ENCODE measurements at regions not wholly inside any gene's neighbourhood (a gene's known extent, or its start where the extent isn't known, plus 50 kb on each side); places are given as distances from the start of the nearest gene placed in this dataset.

GRCh38 chr6:67073938-67074337 is 1366.9 kb upstream of the EYS start:
- H2BK5ac ChIP-seq (ENCODE audit: low read depth, low read length), result no peak overlapping the region
- no peaks in the 10 kb centered on the region for H3K27me3 ChIP-seq (replicated peaks in 1 of 4; ENCODE audit: control insufficient read depth in 3 of 4, extremely low read depth in 1 of 4, insufficient read depth in 3 of 4, low read length in 3 of 4)
- H4K5ac ChIP-seq (ENCODE audit: insufficient read length, low read depth, low read length), result no peak overlapping the region
- H2BK12ac ChIP-seq (ENCODE audit: low read depth, low read length), result no peak overlapping the region
- no peak overlapping the region for H3K4me3 ChIP-seq (ENCODE audit: extremely low read depth in 1 of 4, insufficient read depth in 2 of 4, low read depth in 3 of 4, low read length in 4 of 4)
- no peak overlapping the region for H4K91ac ChIP-seq (replicated peaks; ENCODE audit: insufficient read length, low read length)
- DNase-seq (ENCODE audit: low read depth in 1 of 2, low spot score in 2 of 2) (no peak), FAIRE-seq (no peak)
- H3K23ac ChIP-seq (ENCODE audit: insufficient read length), result no peak overlapping the region
- no peak overlapping the region for H3K14ac ChIP-seq (ENCODE audit: insufficient read length)
- H4K8ac ChIP-seq (ENCODE audit: extremely low read depth, insufficient read depth, low read length), result no peak overlapping the region
- no peak overlapping the region for H2AFZ ChIP-seq (ENCODE audit: low read length)
- no peak overlapping the region for H2AK5ac ChIP-seq (ENCODE audit: low read depth, low read length)
- H3K4me2 ChIP-seq (ENCODE audit: insufficient read depth in 1 of 2, low read depth in 2 of 2, low read length in 2 of 2), result no peak overlapping the region
- no peak overlapping the region for H3K9ac ChIP-seq (replicated peaks in 1 of 4; ENCODE audit: extremely low read depth in 1 of 4, low read depth in 3 of 4, low read length in 3 of 4)
- CTCF ChIA-PET (ENCODE audit: partially characterized antibody), result no interaction called here
- no peak overlapping the region for H3K4ac ChIP-seq (replicated peaks; ENCODE audit: insufficient read length, low read depth, low read length)
- POLR2A ChIA-PET (ENCODE audit: partially characterized antibody), result no interaction called here
- H3K27ac ChIP-seq (ENCODE audit: low read depth, low read length), result no peak overlapping the region
- H2BK120ac ChIP-seq (replicated peaks; ENCODE audit: low read depth, low read length), result no peak overlapping the region
- no peak overlapping the region for H2BK15ac ChIP-seq (ENCODE audit: low read length)
- no peaks in the 10 kb centered on the region for H4K20me1 ChIP-seq (replicated peaks in 1 of 2; ENCODE audit: control insufficient read depth in 1 of 2, insufficient read depth in 2 of 2, low read length in 2 of 2)
- no peaks in the 10 kb centered on the region for H3K23me2 ChIP-seq (ENCODE audit: low read depth, low read length)
- H3K9me3 ChIP-seq (ENCODE audit: insufficient read depth in 2 of 2, low read depth in 1 of 2, low read length in 1 of 2), result no peaks in the 10 kb centered on the region
- no peaks in the 10 kb centered on the region for H3K79me2 ChIP-seq (ENCODE audit: control insufficient read depth in 1 of 2, insufficient read depth in 2 of 2, low read length in 2 of 2)
- 79% methylated on average over 3 of the region's 3 CpGs; no CpG with 5 or more reads in 1 of the 2 experiments for WGBS, 2 experiments (ENCODE audit: extremely low coverage in 1 of 2, insufficient coverage in 1 of 2, insufficient read length in 1 of 2, insufficient replicate concordance in 2 of 2, low coverage in 1 of 2, low lambda C conversion rate in 2 of 2, missing lambda C conversion rate in 1 of 2)
- H3K36me3 ChIP-seq (ENCODE audit: control insufficient read depth in 2 of 4, insufficient read depth in 4 of 4, low read length in 3 of 4), result no peaks in the 10 kb centered on the region
- H3K4me1 ChIP-seq (replicated peaks in 1 of 4; ENCODE audit: control insufficient read depth in 3 of 4, insufficient read depth in 4 of 4, low read length in 3 of 4), result no peaks in the 10 kb centered on the region
- no peak overlapping the region for H3K18ac ChIP-seq (ENCODE audit: extremely low read depth, low read length)
- no peak overlapping the region for H3K56ac ChIP-seq (replicated peaks; ENCODE audit: insufficient read length, low read depth, low read length)
- TF ChIP-seq TBP (IDR thresholded peaks at IDR 0.05; ENCODE audit: low read depth, low read length) (no peak), KDM5A (IDR thresholded peaks at IDR 0.05; ENCODE audit: low read length) (no peak), PHF8 (conservative IDR thresholded peaks at IDR 0.05; ENCODE audit: low read depth, low read length) (no peak), CBX5 (IDR thresholded peaks at IDR 0.05; ENCODE audit: low read depth, low read length) (no peak), ATF2 (IDR thresholded peaks at IDR 0.05; ENCODE audit: low read length) (no peak), GTF2F1 (IDR thresholded peaks at IDR 0.05; ENCODE audit: borderline replicate concordance, low read depth, low read length) (no peak), NRF1 (IDR thresholded peaks at IDR 0.05; ENCODE audit: low read depth, low read length) (no peak), HDAC2 (IDR thresholded peaks at IDR 0.05; ENCODE audit: borderline replicate concordance in 1 of 2, low read depth in 2 of 2, low read length in 2 of 2) (no peak)
- no peaks in the 10 kb centered on the region for H3K79me1 ChIP-seq (ENCODE audit: low read depth, low read length)
- no peak overlapping the region for H2BK20ac ChIP-seq (ENCODE audit: low read length)

All from H1 (cell line).